HL-60/S4 treated with retinoic acid at 250 ng/mL for 4 days and 3 days (cell line): ENCODE measurements at regions not wholly inside any gene's neighbourhood (a gene's known extent, or its start where the extent isn't known, plus 50 kb on each side); places are given as distances from the start of the nearest gene placed in this dataset.

Experiments
- in situ Hi-C: fragments of 300-500 bp; cut with MboI; formaldehyde crosslinking; loops from 2 replicates; pipeline ENCODE4 v1.7.0; 2022; ENCODE audit warnings: low sequenced_read_pairs

GRCh38 chr6:138605958-138606357, 106.7 kb upstream of the NHSL1 start:
- in situ Hi-C loops: no loop called here

- in situ Hi-C loops: no loop called here
Observed at GRCh38 chr6:138607478-138608433, 108.5 kb upstream of the NHSL1 start.

DNA sequence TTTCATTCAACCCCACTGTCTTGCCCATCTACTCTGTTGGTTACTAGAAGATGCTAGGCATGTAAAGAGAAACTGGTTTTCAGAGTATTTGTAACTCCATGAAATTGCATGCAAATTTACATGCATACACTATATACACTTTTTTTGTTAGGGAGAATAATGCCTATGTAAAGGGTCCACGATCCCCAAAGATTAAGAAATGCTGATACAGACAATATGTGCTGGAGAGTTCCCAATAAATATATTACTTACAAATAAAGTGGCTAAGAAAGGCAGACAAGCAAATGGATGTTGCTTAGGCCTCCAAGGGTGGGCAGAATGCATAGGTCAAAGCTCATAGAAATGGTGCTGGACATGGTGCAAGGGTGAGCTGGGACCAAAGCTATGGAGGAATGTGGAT, 109.6 kb upstream of the NHSL1 start:
- in situ Hi-C loops: no loop called here

GRCh38 chr6:138609801-138610430, 110.6 kb upstream of the NHSL1 start:
- in situ Hi-C loops: no loop called here

DNA sequence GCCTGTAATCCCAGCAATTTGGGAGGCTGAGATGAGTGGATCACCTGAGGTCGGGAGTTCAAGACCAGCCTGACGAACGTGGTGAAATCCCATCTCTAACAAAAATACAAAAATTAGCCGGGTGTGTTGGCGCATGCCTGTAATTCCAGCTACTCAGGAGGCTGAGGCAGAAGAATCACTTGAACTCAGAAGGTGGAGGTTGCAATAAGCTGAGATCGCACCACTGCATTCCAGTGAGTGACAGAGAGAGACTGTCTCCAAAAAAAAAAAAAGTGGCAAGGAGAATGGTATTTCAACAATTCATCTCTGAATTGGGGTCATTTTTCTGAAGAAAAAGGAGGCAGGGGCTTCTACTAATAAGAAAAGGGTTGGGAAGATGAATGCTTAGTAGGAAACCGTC, 111.5 kb upstream of the NHSL1 start:
- in situ Hi-C loops: no loop called here

- in situ Hi-C loops: no loop called here
Observed at GRCh38 chr6:138614151-138614550, 114.9 kb upstream of the NHSL1 start.

DNA sequence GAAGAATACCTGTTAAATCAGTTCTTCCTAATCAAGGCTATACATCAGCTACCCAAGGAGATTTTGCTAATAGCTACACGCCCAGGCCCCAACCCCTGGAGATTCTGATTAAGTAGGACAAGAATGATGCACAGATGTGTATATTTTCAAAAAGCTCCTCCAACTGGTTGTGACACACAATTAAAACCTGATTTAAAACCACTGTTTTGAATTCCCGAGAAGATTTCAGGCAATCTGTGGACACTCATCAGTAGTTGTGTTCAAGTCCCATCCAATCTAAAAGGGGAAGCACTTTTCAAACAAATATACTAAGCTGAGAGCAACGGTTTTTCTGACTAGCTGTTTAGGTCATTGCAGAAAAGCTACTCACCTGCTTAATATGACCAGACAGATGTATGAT, 118.9 kb upstream of the NHSL1 start:
- in situ Hi-C loops: no loop called here

GRCh38 chr6:138620630-138621029, 121.3 kb upstream of the NHSL1 start:
- in situ Hi-C loops: no loop called here

DNA sequence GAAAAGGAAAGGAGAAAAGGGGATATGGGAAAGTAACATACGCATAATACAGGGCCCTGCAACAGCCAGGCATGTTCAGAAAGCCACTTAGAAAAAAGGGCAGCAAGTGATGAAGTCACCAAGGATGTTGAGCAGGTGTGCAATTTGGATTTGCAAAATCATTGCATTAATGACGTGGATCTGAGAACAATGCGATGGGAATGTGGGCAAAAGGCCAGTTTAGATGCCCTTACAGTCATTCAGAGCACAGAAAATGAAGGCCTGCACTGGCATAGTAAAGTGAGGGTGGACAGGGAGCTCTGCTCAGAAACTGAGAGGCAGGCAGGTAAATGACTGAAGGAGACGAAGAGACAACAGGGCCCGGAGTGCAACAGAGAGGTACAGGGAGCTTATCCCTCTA, 123.7 kb upstream of the NHSL1 start:
- in situ Hi-C loops: no loop called here

DNA sequence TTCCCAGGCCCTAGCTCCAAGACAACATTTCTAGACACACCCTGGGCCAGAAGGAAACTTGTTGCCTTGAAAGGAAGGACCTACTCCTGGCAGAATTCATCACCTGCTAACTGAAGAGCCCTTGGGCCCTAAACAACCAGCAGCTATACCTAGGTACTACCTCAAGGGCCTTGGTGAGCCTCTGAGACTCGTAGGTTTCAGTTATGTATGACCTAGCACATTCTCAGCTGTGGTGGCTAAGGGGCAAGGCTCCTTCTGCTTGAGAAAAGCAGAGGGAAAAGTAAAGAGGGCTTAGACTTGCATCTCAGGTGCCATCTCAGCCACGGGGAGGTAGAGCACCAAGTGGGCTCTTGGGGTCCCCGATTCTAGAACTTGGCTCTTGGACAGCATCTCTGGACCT, 132.3 kb upstream of the NHSL1 start:
- in situ Hi-C loops: no loop called here

DNA sequence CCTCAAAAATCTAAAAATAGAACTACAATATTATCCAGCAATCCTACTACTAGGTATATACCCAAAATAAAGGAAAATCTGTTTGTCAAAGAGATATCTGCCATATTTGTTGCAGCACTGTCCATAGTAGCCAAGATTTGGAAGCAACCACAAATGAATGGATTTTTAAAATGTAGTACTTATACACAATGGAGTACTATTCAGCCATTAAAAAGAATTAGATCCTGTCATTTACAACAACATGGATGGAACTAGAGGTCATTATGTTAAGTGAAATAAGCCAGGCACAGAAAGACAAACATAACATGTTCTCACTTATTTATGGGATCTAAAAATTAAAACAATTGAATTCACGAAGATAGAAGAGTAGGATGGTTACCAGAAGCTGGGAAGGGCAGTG, 135.7 kb upstream of the CCDC28A start:
- in situ Hi-C loops: no loop called here

DNA sequence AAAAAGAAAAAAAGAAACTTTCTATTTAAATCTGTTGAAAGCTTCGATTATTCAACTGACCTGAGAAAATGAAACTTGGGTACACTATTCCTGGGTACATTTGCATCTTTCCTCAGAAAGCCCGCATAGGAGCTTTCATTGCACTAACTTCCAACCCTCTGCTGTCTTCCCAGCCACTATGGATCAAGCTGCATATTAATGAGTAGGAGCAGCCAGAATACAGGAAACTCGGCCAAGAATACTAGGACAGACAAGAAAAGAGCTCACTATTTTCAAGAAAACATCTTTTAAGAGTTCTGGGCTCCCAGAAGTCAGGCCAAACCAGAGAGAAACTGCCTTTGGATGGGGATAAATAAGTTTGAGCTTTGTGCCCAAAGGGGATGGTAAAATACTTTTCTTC, 135.0 kb upstream of the CCDC28A start:
- in situ Hi-C loops: no loop called here

DNA sequence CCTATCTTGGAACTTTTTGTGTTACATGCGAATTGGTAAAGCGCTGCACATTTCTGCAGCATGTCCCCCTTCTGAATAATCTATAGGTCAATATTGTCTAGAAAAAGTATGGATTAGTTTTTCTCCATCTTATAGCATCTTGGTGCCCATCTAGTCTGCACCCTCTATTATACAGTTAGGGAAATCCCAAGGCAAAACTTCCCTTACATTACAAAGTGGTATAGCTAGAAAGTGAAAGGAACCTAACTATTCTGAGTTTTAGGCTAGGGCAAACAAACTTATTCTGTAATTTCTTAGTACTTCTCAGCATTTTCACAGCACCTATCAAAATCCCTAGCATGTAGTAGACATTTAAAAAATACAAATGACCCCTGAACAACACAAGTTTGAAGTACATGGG, 133.5 kb upstream of the CCDC28A start:
- in situ Hi-C loops: no loop called here

- in situ Hi-C loops: no loop called here
Observed at GRCh38 chr6:138643210-138643609, 130.4 kb upstream of the CCDC28A start.

DNA sequence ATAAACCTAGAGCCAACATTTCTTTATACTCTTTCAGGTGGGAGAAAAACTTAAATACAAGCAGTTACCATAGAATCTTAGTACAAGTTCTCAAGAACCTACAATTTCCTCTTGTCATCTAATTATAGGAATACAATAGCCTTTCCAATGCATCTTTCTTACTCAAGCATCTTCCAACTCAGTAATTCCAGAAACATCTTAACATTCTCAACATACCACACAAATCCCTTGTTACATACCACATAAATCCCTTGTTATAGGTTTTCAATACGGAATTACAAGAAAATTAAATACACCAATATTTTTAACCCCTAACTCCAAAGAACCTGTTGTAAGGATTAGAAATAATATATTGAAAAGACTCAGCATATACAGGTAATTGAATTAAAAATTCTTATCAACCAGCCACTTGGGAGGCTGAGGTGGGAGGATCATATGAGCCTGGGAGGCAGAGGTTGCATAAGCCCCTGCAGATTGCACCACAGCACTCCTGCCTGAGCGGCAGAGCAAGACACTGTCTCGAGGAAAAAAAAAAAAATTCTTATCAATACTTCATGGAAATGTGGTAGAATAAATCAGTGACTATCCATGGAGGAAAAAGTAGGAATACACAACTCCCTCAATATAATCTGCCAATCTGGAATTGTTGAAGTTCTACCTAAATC, 127.5 kb upstream of the CCDC28A start:
- in situ Hi-C loops: no loop called here

DNA sequence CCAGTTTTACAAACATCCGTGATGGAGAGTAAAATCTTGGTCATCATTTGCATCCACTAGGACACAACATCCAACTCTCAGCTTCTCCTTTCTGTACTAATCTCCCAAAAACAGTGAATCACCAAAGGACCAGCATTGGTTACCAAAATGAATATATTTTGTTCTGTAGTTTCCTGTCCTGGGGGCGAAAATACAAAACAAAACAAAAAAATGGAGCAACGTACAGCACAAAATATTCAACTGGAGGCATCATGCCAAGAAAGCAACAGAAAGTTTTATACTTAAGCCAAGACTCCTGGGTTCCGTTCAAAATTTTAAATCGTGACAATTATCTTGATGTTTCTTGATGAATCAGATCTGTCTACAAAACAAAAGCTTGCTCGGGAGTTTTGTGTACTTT, 126.6 kb upstream of the CCDC28A start:
- in situ Hi-C loops: no loop called here

DNA sequence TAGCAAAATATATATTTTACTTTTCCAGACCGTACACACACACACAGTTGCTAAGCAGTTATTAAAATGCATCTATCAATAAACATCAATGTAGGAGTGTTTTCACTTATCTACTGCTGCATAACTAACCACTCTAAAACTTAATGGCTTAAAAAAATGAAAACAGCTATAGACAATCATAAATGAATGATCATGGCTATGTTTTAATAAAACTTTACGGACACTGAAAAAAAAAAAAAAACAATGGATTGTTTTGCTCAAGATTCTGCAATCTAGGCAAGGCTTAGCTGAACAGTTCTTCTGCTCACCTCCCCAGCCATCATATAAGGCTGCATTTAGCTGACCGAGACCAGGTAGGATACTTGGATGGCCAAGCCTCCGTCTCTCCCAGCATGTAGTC, 125.4 kb upstream of the CCDC28A start:
- in situ Hi-C loops: no loop called here

DNA sequence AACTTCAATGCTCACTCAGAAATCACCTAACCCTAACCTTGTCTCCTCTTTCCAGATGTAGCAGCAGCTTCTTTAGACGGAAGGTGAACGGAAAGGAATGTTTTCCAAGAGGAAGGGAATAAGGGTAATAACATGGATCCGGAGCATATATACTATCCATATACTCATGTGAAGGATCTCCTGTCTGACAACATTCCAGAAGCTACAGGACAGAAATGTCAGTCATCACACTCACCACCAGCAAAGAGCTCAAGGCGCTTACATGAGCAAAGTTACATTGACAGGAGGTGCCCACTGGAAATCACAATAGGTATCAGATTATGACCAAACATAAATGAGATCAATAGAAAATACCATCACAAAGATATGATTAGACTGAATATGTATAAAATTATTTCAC, 122.1 kb upstream of the CCDC28A start:
- in situ Hi-C loops: no loop called here

DNA sequence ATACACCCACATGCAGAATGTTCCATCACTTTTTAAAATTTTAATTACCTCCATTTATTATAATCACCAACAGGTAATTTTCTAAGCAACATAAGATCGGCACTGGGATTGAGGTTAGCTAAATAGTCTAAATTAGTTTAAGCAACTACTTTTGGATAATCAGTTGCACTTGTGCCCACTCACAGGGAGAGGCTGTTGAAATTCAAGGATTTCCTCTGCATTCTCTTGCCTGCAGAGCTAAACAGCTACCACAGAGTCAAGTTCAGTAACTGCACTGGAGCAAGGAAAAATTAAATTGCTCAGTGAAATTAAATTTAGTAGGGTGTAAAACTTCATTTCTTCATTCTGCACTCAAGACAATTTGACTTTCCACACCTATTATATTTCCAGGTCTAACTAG, 120.7 kb upstream of the CCDC28A start:
- in situ Hi-C loops: no loop called here

DNA sequence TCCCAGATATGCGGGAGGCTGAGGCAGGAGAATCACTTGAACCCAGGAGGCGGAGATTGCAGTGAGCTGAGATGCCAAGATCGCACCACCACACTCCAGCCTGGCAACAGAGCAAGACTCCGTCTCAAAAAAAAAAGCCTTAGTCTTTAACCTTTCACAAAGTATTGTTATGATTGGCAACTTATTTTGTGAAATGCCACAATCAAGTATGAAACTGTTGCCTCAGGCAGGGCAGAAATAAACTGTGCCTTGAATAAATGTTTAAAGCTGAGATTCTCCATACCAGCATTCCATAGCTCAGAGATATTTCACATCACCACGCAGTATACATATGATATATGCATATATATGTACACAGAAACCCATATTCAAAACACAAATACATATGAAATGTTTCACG, 120.1 kb upstream of the CCDC28A start:
- in situ Hi-C loops: no loop called here

DNA sequence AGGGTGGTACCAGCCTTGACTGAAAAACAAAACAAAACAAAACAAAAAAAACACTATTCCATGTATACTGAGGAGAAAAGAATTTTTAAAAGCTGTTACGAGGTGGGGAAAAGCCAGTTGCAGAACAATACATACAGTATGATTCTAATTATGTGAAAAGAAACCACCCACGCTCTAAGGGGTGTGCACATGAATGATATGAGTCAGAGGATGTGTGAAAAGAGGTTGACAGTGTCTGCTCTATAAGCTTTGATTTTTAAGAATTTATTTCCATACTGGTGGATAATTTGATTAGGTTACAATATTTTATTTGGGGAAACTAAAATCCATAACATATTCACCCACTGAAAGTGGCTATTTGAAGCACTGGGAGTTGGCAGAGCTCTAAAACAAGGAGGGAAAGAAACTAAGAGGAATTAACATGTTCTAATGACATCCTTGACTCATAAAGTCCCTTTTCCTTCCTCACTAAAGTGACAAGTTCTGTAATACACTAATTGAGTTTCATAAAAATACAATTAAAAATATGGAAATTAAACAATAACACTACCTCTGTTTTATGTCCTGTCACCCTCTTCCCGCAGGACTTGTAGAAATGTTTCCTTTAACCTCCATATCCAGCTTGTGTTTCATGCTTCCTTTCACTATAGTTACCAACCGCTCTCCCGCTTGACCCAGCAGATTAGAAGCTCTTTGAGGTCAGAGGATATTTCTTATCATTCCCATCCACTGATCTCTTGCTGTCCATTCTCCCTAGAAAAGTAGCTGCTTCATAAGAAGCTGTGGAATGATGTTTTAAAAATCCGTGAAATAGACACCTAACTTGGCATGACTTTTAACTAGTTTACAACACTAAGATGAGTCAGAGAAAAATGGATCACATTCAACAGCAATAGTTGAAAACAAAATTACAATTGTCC, 118.6 kb upstream of the CCDC28A start:
- in situ Hi-C loops: no loop called here
